G401.6 (cell line): ENCODE measurements at regions not wholly inside any gene's neighbourhood (a gene's known extent, or its start where the extent isn't known, plus 50 kb on each side); places are given as distances from the start of the nearest gene placed in this dataset.
A peak's percentile ranks its signal among the peaks of the same experiment; 100 is the strongest.

Experiments used
- FAIRE-seq: peaks from 2 replicates; lab custom pipeline; 2012; peaks lifted over from hg19 to GRCh38; lab: Jason Lieb, UNC

- no peak for FAIRE-seq
Observed at GRCh38 chr4:162634390-162634789, 470.6 kb upstream of the FSTL5 start.

- no peak for FAIRE-seq
Observed at GRCh38 chr4:162622664-162623063, 458.9 kb upstream of the FSTL5 start.

GRCh38 chr4:162610116-162610515 lies 446.3 kb upstream of the FSTL5 start:
- no peak for FAIRE-seq

- peak; percentile 41 for FAIRE-seq
Observed at GRCh38 chr4:162586266-162586665, 422.5 kb upstream of the FSTL5 start.

GRCh38 chr4:162582180-162582579 lies 418.4 kb upstream of the FSTL5 start:
- no peak for FAIRE-seq

- FAIRE-seq = no peak
Observed at GRCh38 chr4:162565730-162566129, 401.9 kb upstream of the FSTL5 start.

GRCh38 chr4:162560073-162560472 lies 396.3 kb upstream of the FSTL5 start:
- FAIRE-seq = no peak

- no peak for FAIRE-seq
Observed at GRCh38 chr4:162557516-162558106, 393.8 kb upstream of the FSTL5 start.

- no peak for FAIRE-seq
Observed at GRCh38 chr4:162535121-162535520, 371.3 kb upstream of the FSTL5 start.

GRCh38 chr4:162523171-162523570 lies 359.4 kb upstream of the FSTL5 start:
- FAIRE-seq = no peak

- no peak for FAIRE-seq
Observed at GRCh38 chr4:162522724-162523123, 358.9 kb upstream of the FSTL5 start.

- FAIRE-seq = no peak
Observed at GRCh38 chr4:162510937-162511336, 347.1 kb upstream of the FSTL5 start.

GRCh38 chr4:162510115-162510514 lies 346.3 kb upstream of the FSTL5 start:
- FAIRE-seq = no peak

GRCh38 chr4:162509333-162509732 lies 345.5 kb upstream of the FSTL5 start:
- no peak for FAIRE-seq

- FAIRE-seq = no peak
Observed at GRCh38 chr4:162506253-162506652, 342.5 kb upstream of the FSTL5 start.

GRCh38 chr4:162503868-162504267 lies 340.1 kb upstream of the FSTL5 start:
- no peak for FAIRE-seq

GRCh38 chr4:162502109-162502508 lies 338.3 kb upstream of the FSTL5 start:
- no peak for FAIRE-seq

GRCh38 chr4:162499478-162499877 lies 335.7 kb upstream of the FSTL5 start:
- no peak for FAIRE-seq

GRCh38 chr4:162498168-162498567 lies 334.4 kb upstream of the FSTL5 start:
- no peak for FAIRE-seq

GRCh38 chr4:162497564-162498167 lies 333.9 kb upstream of the FSTL5 start:
- peak; percentile 87 for FAIRE-seq

- no peak for FAIRE-seq
Observed at GRCh38 chr4:162494935-162495334, 331.1 kb upstream of the FSTL5 start.

- FAIRE-seq = no peak
Observed at GRCh38 chr4:162485486-162485885, 321.7 kb upstream of the FSTL5 start.

- no peak for FAIRE-seq
Observed at GRCh38 chr4:162475246-162475645, 311.4 kb upstream of the FSTL5 start.

GRCh38 chr4:162469977-162470376 lies 306.2 kb upstream of the FSTL5 start:
- FAIRE-seq = no peak
